Astrocyte of the spinal cord (primary cell): ENCODE measurements at regions not wholly inside any gene's neighbourhood (a gene's known extent, or its start where the extent isn't known, plus 50 kb on each side); places are given as distances from the start of the nearest gene placed in this dataset.
"Not testable (repeated sequence)": the region's sequence is repeated elsewhere in the genome, so short reads cannot be mapped to it uniquely, and the experiment has no call there.

Experiments used
- DNase-seq: peaks from one replicate; pipeline ENCODE4 v3.0.0; 2011; ENCODE audit warnings: low read depth, low spot score
- H3K4me3 ChIP-seq: 2 replicates; pipeline ENCODE4 v1.5.1; 2011; ENCODE audit warnings: low read depth, mild to moderate bottlenecking, low read length, moderate library complexity
- in situ Hi-C: cut with HindIII; loops from 2 replicates; pipeline ENCODE4 v1.10.0; 2017; ENCODE audit warnings: low sequenced_read_pairs
- TF ChIP-seq, protein P1 (sequence below): IDR thresholded peaks from 2 replicates; pipeline ENCODE4 v1.5.1; 2012; ENCODE audit warnings: low read depth, mild to moderate bottlenecking, low read length, inconsistent platforms

DNA sequence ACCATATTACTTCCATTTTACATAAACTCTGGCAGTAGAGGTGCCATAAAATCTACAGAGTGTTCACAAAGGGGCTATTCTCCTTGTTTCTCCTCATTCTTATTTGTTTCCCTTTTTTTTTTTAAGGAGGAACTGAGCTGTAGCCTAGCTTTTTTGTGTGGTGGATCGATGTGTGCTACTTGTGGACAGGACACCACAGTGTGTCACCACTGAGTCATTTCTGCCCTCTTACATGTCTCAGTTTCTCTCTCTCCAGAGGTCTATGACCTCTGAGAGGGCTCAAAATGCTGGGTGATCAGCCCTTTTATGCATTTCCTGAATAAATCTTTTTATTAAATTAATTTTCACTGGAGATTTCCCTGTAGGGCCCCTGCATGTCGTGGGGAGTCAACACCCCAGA, 370.2 kb downstream of the ADGRD1 start:
- no peak overlapping the region for H3K4me3 ChIP-seq
- TF ChIP-seq, protein P1, sequence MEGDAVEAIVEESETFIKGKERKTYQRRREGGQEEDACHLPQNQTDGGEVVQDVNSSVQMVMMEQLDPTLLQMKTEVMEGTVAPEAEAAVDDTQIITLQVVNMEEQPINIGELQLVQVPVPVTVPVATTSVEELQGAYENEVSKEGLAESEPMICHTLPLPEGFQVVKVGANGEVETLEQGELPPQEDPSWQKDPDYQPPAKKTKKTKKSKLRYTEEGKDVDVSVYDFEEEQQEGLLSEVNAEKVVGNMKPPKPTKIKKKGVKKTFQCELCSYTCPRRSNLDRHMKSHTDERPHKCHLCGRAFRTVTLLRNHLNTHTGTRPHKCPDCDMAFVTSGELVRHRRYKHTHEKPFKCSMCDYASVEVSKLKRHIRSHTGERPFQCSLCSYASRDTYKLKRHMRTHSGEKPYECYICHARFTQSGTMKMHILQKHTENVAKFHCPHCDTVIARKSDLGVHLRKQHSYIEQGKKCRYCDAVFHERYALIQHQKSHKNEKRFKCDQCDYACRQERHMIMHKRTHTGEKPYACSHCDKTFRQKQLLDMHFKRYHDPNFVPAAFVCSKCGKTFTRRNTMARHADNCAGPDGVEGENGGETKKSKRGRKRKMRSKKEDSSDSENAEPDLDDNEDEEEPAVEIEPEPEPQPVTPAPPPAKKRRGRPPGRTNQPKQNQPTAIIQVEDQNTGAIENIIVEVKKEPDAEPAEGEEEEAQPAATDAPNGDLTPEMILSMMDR, result no peak
- no peak for DNase-seq
- in situ Hi-C loops, result no loop called here

DNA sequence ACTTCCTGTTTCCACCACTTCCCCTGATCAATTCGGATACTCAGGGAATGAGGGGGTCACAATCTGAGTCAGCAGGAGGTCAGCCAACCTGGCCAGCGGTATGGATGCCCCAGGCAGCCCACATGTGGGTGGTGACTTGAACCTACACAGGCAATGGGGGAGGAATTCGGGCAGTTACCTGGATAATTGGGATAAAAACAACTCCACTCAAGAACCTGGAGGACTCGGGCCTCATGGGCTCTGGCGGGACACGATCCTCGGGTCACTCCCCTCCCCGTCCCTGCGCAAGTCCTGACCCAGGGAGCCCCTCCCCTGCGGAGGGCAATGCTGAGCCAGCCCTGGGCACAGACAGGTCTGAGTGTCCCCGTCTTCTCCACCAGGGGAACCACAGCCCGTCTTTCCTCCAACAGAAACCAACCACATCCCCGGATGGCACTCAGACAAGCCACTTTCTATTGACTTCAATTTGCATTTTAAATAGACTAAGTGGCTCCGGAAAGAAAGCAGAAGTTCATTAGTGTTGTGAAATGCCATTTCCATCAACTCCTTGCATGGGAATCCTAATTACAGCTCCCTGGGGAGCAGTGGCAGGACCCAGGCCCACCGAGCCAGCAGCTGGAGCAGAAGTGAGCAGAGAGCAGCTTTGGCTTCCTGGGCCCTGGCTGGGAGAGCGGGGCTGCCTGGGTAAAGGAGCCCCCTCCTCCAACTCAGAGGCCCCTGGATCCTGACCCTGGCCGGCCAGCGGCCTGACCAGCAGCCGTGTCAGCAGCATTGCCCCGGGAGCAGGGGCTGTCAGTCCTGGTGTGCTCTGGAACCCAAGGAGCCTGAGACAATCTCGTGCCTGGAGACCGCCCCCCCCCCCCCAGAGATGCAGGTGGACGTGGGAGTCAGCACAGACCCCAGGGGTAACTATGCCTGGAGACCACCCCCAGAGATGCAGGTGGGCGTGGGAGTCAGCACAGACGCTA, 374.1 kb downstream of the ADGRD1 start:
- no peak for DNase-seq
- H3K4me3 ChIP-seq, result no peak overlapping the region
- TF ChIP-seq, protein P1, result no peak
- in situ Hi-C loops, result no loop called here

- in situ Hi-C loops, H3K4me3 ChIP-seq, DNase-seq: not testable (repeated sequence)
These were observed 375.4 kb downstream of the ADGRD1 start for GRCh38 chr12:131328861-131329845.

GRCh38 chr12:131330106-131330815, 376.6 kb downstream of the ADGRD1 start:
- in situ Hi-C loops, result no loop called here

GRCh38 chr12:131331148-131331750, 377.5 kb downstream of the ADGRD1 start:
- DNase-seq, result no peak
- no peak overlapping the region for H3K4me3 ChIP-seq
- TF ChIP-seq, protein P1, result no peak
- in situ Hi-C loops, result no loop called here

More at GRCh38 chr12:131330106-131330815, 376.6 kb downstream of the ADGRD1 start:
- H3K4me3 ChIP-seq, result no peak overlapping the region
- TF ChIP-seq, protein P1, result no peak
- DNase-seq, result no peak

- in situ Hi-C loops, result no loop called here
- H3K4me3 ChIP-seq, result no peak overlapping the region
- TF ChIP-seq, protein P1, result no peak
- no peak for DNase-seq
These were observed 378.5 kb downstream of the ADGRD1 start for GRCh38 chr12:131332224-131332623.
